Epithelial cell of proximal tubule (primary cell): ENCODE measurements at regions not wholly inside any gene's neighbourhood (a gene's known extent, or its start where the extent isn't known, plus 50 kb on each side); places are given as distances from the start of the nearest gene placed in this dataset.

Source experiments
- DNase-seq: peaks from one replicate; pipeline ENCODE4 v3.0.0-alpha.2; 2011; ENCODE audit warnings: low read depth
- H3K4me3 ChIP-seq: 2 replicates; pipeline ENCODE4 v1.5.1; 2011; ENCODE audit warnings: low read depth, mild to moderate bottlenecking, low read length
- TF ChIP-seq, protein P1 (sequence below): conservative IDR thresholded peaks from 2 replicates; pipeline ENCODE4 v1.5.1; 2012; ENCODE audit warnings: low read depth, mild to moderate bottlenecking, low read length

DNA sequence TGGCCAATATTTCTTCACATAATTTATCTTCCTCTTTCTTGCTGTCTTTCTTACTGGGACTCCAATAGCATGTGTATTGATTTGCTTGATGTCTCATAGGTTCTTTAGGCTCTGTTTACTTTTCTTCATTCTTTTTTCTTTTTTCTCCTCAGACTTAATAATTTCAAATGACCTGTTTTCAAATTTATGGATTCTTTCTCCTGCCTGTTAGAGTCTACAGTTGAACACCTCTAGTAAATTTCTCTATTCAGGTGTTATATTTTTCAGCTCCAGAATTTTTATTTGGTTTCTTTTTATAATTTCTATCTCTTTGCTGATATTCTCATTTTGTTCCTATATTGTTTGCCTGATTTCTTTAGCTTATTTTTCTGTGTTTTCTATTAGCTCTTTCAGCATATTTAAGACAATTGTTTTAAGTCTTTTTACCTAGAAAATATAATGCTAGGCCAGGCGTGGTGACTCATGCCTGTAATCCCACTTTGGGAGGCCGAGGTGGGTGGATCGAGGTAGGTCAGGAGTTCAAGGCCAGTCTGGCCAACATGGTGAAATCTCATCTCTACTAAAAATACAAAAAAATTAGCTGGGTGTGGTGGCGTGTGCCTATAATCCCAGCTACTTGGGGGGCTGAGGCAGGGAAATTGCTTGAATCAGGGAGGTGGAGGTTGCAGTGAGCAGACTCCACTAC lies 61.9 kb upstream of the TNS3 start:
- no peak overlapping the region for H3K4me3 ChIP-seq
- TF ChIP-seq, protein P1, sequence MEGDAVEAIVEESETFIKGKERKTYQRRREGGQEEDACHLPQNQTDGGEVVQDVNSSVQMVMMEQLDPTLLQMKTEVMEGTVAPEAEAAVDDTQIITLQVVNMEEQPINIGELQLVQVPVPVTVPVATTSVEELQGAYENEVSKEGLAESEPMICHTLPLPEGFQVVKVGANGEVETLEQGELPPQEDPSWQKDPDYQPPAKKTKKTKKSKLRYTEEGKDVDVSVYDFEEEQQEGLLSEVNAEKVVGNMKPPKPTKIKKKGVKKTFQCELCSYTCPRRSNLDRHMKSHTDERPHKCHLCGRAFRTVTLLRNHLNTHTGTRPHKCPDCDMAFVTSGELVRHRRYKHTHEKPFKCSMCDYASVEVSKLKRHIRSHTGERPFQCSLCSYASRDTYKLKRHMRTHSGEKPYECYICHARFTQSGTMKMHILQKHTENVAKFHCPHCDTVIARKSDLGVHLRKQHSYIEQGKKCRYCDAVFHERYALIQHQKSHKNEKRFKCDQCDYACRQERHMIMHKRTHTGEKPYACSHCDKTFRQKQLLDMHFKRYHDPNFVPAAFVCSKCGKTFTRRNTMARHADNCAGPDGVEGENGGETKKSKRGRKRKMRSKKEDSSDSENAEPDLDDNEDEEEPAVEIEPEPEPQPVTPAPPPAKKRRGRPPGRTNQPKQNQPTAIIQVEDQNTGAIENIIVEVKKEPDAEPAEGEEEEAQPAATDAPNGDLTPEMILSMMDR, result no peak
- DNase-seq, result no peak

DNA sequence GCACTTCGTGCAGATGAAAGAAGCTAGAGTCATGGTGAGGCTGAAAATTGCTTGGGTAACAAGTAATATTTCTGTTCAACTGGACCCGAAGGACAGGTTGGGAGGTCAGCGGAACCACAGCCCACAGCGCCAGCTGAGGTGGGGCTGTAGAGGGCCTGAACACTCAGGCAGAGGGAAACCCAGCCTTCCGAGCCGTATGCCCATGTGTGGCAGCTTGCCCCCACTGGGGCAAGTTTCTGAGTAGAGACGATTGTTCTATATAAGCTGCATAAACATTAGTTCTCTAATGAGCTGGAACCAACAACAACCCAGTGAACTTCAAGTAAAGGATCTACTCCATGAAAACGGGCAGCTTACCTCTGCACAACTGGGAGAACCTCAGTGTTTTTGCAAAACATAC lies 58.4 kb upstream of the TNS3 start:
- TF ChIP-seq, protein P1, result no peak
- no peak overlapping the region for H3K4me3 ChIP-seq
- no peak for DNase-seq

DNA sequence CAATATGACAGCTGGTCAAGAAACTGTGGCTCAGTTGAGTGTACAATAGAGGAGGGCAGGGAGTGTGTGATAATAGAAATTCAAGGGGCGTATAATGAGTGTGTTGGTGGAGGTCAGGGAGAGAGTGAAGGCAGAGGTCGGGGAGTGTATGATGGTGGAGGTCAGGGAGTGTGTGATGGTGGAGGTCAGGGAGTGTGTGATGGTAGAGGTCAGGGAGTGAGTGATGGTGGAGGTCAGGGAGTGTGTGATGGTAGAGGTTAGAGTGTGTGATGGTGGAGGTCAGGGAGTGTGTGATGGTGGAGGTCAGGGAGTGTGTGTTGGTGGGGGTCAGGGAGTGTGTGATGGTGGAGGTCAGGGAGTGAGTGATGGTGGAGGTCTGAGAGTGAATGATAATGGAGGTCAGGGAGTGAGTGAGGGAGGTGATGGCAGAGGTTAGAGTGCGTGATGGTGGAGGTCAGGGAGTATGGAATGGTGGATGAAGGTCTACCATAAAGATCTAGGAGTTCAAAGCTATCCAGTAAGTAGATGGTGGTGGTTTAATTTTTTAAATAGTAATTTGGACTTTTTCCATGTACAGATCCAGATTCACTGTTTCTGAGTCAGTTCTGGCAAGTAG lies 57.7 kb upstream of the TNS3 start:
- TF ChIP-seq, protein P1, result no peak
- no peak overlapping the region for H3K4me3 ChIP-seq
- no peak for DNase-seq

DNA sequence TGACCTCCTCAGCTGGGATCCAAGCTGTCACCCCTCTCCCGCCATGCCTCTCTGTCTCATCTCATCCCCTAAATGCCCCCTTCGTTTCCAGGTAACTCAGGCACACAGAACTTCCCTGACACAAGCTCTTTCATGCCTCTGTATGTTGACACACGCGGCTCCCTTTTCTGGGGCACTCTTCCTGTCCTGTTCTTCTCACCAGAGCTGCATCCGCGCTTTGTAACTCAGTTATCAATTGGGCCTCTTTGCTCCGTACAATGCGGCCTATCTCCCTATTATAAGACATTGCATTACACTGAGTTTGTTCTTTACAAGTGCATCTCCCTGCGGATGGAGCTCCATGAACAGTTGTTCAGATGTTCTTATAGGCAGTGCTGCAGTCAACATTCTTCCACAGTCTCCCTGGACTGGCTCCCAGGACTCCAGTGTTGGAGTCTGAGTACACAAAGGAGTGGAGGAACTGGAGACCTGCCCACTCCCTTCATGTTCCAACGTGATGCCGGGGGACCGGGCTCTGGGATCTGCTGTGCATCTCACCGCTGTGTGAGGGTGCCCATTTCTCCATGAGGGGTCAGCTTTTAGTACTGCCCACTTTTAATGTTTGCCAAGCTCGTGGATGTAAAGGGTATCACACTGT lies 56.9 kb upstream of the TNS3 start:
- H3K4me3 ChIP-seq, result no peak overlapping the region
- TF ChIP-seq, protein P1, result no peak
- no peak for DNase-seq

DNA sequence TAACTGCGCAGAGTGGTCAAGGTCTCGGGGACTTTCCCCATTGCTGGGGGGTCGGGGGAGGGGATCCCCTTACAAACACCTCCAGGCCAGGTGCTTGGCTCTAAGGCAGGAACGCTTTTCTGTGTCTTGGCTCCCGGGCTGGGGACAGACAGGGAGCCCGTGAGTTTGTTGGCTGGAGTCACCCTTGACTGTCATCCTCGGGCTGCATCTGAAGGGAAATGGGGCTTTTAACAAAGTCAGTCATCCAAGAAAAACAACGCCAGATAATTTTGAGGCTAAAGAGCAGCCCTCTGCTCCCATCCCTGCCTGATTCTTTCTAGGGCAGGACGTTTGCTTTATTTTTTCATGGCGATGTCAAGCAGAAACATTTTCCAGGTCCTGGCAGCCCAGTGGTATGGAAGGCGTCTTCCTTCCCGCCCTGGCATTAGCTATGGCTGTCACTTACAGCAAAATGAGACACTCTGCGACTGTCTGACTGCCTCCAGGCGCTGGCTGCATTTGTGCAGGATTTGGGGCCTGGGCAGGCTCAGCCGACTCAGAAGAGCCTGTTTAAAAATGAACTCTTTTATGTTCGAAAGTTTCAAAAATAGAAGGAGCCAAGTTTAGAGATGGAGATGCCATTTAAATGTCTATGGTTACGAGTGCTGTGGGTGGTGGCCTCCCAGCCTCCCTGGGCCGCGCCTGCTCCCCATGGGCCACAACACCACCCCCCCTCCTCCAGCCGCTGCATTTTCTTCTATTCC lies 54.7 kb upstream of the TNS3 start:
- DNase-seq, result no peak
- TF ChIP-seq, protein P1, result no peak

DNA sequence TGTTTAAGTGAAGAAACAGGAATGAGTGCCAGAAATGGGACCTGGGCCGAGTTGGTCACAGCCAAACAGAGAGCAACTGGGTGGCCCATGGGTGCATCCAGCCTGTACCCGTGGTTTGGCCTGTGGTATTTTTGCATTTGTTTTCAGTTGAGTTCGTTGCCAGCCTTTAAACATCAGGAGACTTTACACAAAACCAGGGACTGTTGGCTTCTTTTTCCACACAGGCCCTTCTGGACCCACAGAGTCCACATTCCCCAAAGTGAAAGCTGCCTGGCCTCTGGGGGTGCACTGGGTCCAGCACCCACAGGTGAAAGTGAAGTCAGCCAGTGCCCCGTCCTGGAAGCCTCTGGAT lies 54.1 kb upstream of the TNS3 start:
- DNase-seq, result no peak
- TF ChIP-seq, protein P1, result no peak
- no peak overlapping the region for H3K4me3 ChIP-seq

More for the DNA sequence above, 54.7 kb upstream of the TNS3 start:
- H3K4me3 ChIP-seq, result no peak overlapping the region
